Eye (tissue), 1 donor: ENCODE measurements at regions not wholly inside any gene's neighbourhood (a gene's known extent, or its start where the extent isn't known, plus 50 kb on each side); places are given as distances from the start of the nearest gene placed in this dataset.

ENCODE experiments used
- DNase-seq: peaks from one replicate; pipeline ENCODE4 v3.0.0-alpha.2; 2015

DNA sequence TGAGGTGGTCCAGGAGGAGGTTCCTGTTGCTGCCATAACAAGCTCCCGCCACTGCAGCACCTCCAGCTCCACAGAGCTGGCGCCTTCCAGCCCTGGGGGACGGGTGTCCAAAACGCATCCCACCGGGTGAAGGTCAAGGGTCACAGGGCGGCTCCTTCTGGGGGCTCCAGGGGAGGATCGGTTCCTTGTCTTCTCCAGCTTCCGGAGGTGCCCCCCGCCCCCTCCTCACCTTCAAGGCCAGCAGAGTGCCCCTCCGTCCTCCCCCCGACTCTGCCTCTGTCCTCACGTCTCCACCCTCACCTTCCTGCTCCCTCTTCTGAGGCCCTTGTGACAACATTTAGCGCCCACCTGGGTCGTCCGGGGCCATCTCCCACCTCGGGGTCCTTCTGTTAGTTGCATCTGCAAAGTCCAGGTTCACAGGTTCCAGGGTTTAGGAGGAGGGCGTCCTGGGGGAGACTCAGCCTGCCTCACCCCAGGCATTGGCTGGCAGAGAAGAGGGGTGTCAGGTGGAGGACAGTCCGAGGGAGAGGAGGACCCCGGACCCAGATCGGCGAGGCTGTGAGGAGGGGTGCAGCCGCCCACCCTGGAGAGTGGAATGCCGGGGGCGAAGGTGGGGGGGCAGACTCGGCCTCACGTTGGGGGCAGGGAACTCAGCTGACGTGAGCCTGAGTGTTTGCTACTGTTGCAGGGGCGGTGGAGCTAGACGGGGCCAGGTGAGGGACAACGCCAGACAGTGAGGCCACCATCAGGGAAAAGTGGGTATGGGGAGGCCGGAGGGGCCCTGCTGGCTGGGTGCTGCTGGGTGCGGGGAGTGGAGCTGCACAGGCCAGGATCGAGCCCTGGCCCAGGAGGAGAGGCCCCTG lies 205.5 kb upstream of the C14orf180 start:
- DNase-seq: no peak

DNA sequence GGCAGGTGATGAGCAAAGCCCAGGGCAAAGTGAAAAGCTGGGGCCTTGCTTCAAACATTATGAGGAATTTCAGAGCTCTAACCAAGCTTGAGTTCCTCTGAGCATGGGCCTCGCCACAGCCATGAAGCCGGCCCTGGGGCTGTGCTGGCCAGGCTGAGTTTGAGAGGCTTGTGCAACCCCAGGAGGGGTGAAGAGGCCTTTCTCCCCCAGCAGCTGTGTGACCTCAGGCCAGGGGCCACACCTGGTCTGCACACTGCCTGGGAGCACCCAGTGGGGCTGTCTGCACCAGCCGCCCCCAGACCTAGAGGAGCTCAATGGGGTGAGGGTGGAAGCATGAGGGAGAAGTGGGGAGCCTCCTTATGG lies 204.9 kb upstream of the C14orf180 start:
- DNase-seq: no peak

DNA sequence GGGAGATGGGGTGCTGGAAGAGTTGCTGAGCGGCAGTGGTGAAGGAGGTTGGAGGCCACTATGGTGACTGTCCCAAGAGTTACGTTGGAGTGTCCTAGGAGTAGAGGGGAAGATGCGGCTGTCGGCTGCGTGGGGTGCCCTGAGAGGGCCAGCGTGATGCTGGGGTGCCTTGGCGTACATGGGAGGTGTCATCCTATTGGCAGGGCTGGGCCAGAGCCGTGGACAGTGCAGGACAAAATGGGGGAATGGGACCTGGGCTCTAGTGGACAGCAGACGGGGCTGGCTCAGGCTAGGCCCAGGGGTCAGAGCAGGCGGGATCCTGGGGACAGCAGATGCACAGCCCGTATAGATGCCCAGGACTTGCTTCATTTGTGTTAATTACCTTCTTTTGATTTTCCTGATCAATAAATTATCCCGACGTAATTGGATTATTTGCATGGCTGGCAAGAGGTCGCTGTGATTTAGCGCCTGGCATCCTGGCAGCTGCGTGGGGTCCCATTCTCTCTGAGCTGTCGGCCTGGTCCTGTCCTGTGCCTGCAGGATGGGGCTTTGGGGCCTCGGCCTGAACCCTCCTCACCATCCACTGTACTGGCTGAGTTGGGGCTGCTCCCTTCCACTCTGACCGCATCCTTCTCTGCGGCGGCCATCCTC lies 203.9 kb upstream of the C14orf180 start:
- peak; percentile 20 for DNase-seq

DNA sequence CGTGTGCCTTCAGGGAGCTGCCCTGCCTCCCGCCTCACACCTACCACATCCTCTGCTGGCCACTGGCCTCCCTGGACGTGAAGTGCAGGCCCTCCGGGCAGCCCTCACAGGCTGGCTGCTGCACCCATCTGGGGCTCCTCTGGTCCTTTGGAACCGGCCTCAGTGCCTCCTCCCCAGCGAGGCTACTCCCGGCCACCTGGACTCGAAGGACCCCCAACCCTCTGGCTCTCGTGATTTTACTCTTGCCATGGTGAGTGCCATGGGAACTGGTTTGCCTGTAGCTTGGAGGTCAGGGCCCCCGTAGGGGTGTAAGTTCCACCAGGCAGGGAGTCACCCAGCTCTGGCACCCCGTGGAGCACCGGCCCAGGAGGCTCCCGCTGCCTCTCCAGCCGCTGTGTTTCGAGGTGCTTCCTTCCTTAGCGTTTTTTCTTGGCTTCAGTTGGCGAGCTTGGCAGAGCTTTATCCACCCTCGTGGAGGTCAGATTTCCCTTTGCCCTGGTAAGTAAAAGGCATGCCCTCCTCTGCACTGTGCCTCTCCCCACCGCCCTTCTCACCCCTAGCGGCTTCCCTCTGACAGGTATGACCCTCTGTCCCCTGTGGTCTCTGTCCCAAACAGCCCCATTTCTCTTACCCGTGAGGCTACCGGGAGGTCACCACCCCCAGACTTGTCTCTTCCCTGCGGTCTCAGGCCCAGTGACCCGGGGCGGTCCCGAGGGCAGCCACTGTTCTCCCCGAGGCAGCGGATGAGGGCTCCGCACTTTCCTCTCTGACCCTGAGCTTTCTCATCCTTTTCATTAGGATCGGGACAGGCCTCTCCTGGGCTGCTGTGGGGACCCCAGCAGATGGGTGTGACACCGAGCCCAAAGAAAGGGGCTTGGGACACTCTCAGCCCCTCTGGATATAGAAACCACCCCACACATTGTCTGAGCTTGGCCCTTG lies 203.1 kb upstream of the C14orf180 start:
- DNase-seq: no peak

DNA sequence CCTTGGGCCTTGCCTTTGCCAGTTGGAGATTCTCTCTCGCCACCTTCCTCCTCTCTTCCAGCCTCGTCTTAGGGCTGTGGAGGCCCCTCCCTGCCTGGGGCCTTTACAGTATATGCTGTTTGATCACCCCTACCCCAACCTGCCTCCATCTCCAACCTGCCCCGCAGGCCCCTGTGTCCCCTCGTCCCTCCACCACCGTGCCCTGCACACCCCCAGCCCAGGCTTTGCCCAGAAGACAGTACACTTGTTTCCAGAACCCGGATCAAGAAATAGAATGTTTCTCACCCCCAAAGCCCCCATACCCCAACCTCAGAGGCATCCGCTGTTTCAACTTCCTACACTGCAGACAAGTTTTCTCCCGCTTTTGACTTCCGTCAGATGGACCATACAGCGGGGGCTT lies 202.3 kb upstream of the C14orf180 start:
- DNase-seq: no peak

DNA sequence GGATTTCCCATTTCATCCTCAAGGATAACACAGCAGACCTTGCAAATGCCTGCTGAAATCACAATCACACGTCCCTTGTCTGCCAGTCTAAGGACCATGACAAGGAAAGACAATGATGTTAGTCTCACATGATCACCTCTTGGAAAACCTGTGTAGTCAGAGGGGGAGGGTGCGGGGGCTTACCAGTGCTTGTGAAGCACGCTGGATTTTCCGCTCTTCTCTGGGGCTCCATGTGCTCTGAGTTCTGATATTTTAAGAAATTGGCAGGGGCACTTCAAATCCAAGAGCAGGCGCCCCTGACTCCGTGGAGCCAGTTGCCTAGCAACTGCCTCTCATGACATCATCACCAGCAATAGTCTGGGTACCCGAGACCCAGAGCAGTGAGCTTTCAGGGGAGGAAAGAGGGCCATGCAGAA lies 200.9 kb upstream of the C14orf180 start:
- peak; percentile 72 for DNase-seq

DNA sequence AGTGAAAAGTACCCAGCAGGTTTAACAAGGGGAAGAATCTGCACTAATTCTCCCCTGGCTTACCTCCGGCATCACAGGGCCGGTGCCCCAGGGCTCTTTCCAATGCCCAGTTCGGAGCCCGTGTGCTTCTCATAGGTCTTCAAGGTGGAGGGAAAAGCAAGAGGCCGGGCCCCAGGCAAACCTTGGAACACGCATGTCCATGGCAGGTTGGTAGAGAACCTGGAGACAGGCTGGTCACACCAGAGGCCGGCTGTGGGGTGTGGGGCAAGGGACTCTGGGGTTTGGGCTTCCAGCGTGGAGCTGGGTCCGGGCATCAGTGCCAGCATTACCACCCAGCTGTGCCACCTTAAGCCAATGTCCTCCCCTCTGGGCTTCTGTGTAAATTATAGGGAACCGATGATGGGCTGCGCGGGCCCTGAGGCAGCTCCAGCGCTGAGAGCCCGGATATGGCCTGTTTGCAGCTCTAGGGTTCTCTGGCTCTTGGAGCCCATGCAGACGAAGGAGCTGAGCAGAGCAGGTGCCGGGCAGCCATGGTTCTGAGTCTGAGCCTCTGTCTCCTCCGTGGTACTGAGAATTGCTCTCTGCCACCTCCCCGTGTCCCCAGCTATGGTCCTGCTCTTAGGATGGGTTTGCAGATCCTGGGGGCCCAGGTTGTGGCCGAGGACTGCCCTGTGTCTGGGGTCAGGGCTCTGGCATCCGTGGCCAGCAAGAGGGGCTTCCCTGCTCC lies 197.0 kb upstream of the C14orf180 start:
- DNase-seq: no peak

DNA sequence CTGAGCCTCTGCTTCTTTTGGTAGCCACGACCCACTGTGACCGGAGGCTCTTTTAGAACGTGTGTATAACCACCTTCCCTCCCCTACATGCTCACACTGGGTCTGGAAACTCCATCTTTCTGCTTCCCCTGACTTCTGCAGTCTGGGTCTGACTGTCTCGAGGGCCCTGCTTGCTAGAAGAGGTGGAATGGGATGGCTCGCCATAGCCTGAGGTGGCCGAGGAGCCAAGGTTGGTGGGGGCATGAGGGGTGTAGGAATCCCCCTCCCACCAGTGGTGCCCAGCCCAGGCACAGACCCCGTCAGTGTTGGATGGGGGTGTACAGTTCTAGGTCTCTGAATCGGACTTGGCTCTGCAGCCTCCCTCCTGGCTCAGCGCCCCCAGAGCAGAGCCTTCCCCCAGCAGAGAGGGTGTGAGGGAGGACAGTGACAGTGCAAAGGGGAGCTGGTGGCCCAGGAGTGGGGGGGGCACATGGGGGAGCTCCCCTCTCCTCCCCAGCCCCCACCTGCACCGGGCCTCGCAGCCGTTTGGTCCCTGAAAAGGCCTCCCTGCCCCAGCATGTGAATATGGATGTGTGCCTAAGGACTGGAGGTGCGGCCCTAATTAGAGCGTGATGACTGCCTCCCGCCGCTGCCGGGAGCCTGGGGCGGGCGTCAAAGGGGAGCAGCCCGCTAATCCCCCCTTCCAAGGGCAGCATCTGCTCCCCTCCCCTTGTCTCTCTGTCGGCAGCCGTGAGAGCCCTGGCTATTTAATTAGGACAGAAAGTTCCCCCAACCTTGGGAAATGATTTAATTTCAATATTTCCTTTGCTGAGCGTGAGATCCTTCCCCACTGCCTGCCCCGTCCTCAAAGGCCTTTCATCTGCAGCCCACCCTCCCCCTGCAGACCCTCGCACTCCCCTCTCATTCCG lies 196.2 kb upstream of the C14orf180 start:
- DNase-seq: peak; percentile 87

DNA sequence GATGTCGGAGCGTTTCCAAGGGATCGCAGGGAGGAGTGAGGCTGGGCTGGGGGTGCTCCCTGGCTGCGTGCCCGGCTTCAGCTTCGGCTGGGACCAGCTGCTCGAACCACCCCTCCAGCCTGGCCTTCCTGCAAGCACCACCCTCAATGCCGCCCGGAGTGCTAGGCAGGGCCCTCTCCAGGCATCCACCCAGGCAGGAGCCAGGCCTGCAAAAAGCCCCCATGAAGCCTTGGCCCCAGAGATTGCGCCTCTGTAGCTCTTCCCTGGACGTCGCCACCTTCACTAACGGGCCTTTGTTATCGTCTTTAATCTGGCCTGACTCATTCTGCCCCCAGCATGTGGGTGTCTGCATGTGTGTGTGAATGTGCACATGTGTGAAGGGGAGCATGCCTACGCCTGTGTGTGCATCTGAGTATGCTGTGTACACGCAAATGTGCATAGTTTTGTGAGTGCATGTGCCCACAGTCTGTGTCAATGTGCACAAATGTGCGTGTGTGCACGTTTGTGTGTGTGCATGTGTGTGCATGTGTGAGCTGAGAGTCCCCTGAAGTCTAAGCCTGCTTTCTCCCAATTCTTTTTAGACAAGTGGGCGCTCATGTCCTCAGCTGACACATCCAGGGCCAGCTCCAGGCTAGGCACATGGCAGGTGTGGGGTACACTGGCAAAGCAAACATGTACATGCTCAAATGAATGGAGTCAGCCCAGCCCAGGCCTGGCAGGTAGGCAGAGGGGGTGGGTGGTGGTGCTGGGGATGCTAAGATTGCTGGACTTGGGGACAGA lies 195.4 kb upstream of the C14orf180 start:
- peak; percentile 83 for DNase-seq

DNA sequence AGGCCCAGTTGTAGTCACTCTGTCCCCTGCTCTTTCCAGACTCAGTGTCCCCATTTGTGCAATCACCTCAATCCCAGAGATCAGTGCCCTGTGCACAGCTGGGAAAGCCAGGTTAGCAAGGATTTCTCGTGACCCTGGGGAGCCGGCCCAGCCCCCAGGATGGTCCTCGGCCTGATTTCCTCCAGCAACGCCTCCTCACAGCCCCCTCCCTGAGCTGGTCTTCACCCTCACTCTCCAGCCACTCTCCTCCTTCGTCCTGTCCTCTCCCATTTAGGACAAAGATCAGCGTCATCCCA lies 194.8 kb upstream of the C14orf180 start:
- no peak for DNase-seq

DNA sequence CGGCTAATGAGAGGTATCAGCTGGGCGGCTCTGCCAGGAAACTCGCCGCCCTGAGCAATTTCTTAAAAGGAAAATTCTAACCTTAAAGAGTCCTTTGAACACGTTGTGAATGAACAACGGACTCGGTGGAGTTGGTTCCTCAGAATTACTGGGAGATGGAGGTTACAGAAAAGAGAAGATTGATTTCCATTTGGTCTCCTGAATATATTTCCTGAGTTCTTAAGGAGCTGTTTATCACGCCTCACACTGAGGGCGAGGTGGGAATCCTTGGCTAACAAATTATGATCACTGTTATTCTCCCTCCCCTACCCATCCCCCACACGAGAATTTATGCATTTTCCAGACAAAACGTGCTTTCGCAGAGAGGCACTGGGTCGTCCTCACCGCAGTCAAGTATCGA lies 194.5 kb upstream of the C14orf180 start:
- DNase-seq: peak; percentile 74

DNA sequence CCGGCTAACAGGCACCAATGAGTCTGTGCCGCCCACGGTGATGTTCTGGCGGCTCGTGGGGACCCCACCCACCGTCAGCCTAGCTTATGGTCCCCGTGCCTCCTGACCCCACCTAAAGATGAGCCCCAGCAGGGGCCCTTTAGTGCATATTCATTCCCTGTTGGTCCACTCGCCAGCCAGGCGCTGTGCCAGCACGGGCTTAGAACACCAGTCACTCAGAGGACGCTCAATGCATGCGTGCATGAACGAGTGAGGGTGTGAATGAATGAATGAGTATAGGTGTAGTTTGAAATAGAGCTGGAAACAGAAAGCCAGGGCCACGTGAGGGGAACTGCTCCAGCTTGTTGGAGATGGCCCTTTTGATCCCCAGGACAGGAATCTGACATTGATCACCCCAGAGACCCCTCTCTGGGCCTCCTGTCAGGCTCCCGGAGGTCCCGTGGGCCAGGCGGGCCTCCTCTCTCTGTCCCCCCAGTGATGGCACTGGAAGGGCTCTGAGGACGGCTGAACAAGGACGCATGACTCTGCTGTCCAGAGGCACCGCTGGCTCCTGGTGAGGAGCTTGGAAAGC lies 193.9 kb upstream of the C14orf180 start:
- DNase-seq: peak; percentile 61

DNA sequence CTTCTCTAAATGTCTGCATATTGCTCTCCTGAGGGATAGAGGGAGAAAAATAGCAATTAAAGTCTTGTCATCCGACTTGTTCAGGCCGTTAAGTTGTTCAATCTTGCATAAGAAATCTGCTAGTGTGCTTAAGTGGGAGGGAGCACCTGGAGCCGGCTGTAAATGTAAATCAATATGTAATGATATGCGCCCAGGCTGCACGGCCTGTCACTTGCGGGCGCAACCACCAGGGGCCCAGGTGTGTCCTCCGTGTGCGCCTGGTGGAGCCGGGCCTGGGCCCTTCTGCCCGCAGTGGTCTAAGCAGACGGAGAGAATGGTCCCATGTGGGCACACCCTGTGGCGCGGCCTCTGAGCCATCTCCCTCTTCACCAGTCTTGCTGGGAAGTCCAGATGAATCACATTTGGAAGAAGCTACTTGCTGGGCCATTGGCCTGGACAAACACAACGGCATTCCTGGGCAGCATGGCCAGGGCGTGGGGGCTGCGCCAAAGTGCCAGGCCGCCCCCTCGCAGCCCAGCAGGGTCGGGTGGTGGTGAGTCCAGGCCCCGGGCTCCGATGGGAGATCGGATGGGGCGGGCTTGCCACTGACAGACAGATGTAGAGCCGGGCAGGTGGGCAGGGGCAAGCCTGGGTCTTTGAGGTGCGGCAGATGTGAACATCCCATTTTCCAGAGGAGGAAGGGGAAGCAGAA lies 193.3 kb upstream of the C14orf180 start:
- DNase-seq: peak; percentile 53

DNA sequence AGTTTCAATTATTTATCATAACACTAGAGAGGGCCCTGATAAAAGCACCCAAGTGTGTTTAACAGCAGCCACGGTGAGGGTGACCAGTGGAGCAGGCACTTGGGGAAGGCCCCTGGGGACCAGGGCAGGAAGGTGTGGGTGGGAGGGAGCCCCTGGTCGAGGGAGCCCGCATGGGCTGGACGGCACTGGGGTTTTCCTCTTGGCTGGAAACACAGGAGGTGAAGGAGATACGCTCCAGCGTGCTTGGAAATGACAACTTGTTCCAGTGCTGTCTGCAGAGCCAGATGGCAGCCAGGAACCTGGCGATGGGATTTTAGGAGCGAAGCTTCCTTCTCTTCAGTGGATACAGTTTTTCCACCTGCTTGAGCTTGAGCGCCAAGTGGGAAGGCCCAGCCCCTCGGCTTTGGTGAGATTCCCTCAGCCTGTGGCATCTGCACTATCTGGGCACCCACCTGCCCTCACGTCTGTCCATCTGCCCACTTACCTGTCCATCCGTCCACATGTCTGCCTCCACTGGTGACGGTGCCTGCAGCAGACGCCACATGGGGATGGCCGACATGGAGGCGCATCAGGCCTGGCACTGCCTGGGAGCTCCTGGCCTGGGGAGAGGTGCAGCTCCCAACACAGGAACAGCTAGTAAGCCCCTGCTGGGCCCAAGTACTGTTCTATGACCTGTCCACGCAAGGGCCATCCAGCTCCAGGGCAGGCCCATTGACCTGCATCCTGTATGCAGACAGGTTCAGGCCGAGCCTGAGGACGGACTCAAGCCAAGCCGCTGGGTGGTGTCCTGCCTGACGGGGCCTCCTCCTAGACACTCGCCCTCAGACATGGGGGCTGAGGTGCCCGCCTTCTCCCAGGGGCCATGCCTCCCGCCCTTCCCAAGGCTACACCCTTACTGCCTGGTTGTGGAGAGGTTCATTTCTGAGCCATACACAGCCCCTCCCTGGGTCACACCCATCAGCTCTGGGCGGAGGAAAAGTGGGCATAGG lies 192.2 kb upstream of the C14orf180 start:
- DNase-seq: peak; percentile 21

DNA sequence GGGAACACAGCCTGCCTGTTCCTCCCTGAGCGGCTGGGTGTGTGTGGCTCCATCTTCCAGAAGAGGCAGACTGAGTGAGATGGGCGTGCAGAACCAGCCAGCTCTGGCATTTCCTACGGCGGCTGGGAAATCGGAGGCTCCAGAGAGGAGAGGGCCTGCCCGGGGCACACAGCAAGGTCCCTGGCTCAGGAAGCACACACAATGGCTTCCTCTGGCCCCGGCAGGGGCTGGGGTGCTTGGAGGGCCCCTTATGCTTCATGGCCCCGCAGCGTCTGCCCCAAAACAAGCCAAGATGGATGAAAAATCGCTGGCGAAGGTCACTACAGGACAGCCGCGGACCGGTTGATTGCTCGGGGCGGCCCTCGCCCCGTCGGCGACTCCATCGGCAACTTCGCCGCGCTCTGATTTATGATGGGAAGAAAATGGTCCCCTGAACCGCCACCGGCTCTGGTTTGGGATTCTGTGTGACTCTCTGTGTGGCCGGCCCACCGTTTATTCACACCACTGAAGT lies 191.5 kb upstream of the C14orf180 start:
- DNase-seq: no peak

DNA sequence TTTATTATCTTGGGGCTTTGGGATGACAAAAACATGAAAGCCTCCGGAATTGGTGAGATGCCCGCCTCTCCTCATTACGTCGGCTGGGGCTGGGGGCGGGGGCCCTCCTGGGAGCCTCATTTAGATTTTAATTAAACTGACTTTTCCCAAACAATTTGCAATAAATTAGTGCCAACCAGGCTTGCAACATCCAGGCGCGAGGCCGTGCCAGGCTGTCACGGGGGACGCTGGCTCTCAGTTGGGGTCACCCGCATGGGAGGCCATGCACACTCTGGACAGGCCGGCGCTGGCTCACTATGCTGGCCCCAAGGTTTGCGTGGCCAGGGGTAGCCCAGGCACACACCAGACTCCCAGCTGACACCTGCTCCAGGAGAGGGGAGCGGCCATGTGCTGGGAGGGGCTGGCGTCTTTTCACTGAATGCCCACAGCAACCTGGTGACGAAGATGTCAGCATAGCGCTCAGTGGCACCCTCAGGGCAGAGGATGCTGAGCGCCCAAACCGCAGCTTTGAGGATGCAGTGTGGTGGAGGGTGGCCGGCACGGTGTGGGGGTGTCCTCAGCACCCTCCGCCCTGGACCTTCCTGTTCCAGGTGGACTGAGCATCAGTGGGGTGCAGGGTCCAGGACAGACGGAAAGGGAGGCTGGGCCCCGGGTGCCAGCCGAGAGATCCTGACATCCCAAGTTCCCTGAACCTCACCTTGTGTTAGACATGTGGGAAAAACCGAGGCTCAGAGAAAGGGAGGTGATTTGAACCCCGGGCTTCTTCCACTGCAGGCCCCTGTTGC lies 190.8 kb upstream of the C14orf180 start:
- no peak for DNase-seq
